ENCODE measurements at regions not wholly inside any gene's neighbourhood (a gene's known extent, or its start where the extent isn't known, plus 50 kb on each side); places are given as distances from the start of the nearest gene placed in this dataset.

- in situ Hi-C loops (cut with MboI; ENCODE audit: low sequenced_read_pairs) = loop anchor here (25.0 kb wide), 1 partner anchor 238 kb away; no protein-coding TSS in a partner anchor
Measured at GRCh38 chr7:106774768-106775551, 90.1 kb upstream of the PIK3CG start.

GRCh38 chr7:106775552-106775936 lies 89.5 kb upstream of the PIK3CG start:
- in situ Hi-C loops (cut with MboI; ENCODE audit: low sequenced_read_pairs) = no loop called here

- in situ Hi-C loops (cut with MboI; ENCODE audit: low sequenced_read_pairs) = no loop called here
Measured at GRCh38 chr7:106775975-106776607, 89.0 kb upstream of the PIK3CG start.

GRCh38 chr7:106776618-106777347 lies 88.3 kb upstream of the PIK3CG start:
- in situ Hi-C loops (cut with MboI; ENCODE audit: low sequenced_read_pairs) = no loop called here

GRCh38 chr7:106777674-106778299 lies 87.3 kb upstream of the PIK3CG start:
- in situ Hi-C loops (cut with MboI; ENCODE audit: low sequenced_read_pairs) = no loop called here

- in situ Hi-C loops (cut with MboI; ENCODE audit: low sequenced_read_pairs) = no loop called here
Measured at GRCh38 chr7:106778656-106779250, 86.3 kb upstream of the PIK3CG start.

GRCh38 chr7:106779877-106780276 lies 85.2 kb upstream of the PIK3CG start:
- in situ Hi-C loops (cut with MboI; ENCODE audit: low sequenced_read_pairs) = no loop called here

GRCh38 chr7:106781007-106781406 lies 84.1 kb upstream of the PIK3CG start:
- in situ Hi-C loops (cut with MboI; ENCODE audit: low sequenced_read_pairs) = no loop called here

- in situ Hi-C loops (cut with MboI; ENCODE audit: low sequenced_read_pairs) = no loop called here
Measured at GRCh38 chr7:106781828-106782544, 83.1 kb upstream of the PIK3CG start.

- in situ Hi-C loops (cut with MboI; ENCODE audit: low sequenced_read_pairs) = no loop called here
Measured at GRCh38 chr7:106783286-106783685, 81.8 kb upstream of the PIK3CG start.

GRCh38 chr7:106788637-106789036 lies 76.4 kb upstream of the PIK3CG start:
- in situ Hi-C loops (cut with MboI; ENCODE audit: low sequenced_read_pairs) = no loop called here

- in situ Hi-C loops (cut with MboI; ENCODE audit: low sequenced_read_pairs) = loop anchor here (10.0 kb wide), 1 partner anchor 353 kb away; no protein-coding TSS in a partner anchor
Measured at GRCh38 chr7:106791526-106791925, 73.6 kb upstream of the PIK3CG start.

- in situ Hi-C loops (cut with MboI; ENCODE audit: low sequenced_read_pairs) = loop anchor here (10.0 kb wide), 1 partner anchor 352 kb away; no protein-coding TSS in a partner anchor
Measured at GRCh38 chr7:106792233-106792926, 72.7 kb upstream of the PIK3CG start.

GRCh38 chr7:106793015-106793975 lies 71.8 kb upstream of the PIK3CG start:
- in situ Hi-C loops (cut with MboI; ENCODE audit: low sequenced_read_pairs) = loop anchor here (10.0 kb wide), 1 partner anchor 352 kb away; no protein-coding TSS in a partner anchor

- in situ Hi-C loops (cut with MboI; ENCODE audit: low sequenced_read_pairs) = loop anchor here (10.0 kb wide), 1 partner anchor 350 kb away; no protein-coding TSS in a partner anchor
Measured at GRCh38 chr7:106794276-106795083, 70.6 kb upstream of the PIK3CG start.

- in situ Hi-C loops (cut with MboI; ENCODE audit: low sequenced_read_pairs) = loop anchor here (10.0 kb wide), 1 partner anchor 350 kb away; no protein-coding TSS in a partner anchor
Measured at GRCh38 chr7:106795084-106795876, 69.8 kb upstream of the PIK3CG start.
